ENCODE measurements at regions not wholly inside any gene's neighbourhood (a gene's known extent, or its start where the extent isn't known, plus 50 kb on each side); places are given as distances from the start of the nearest gene placed in this dataset.

- Mint-ChIP-seq H3K9me3 (no peaks in the 10 kb centered on the region), H3K36me3 (ENCODE audit: low read depth) (no peaks in the 10 kb centered on the region), H3K4me1 (no peaks in the 10 kb centered on the region), H3K27me3 (ENCODE audit: insufficient read depth) (no peaks in the 10 kb centered on the region), H3K4me3 (no peak overlapping the region), H3K27ac (no peak overlapping the region)
- Histone ChIP-seq H3K4me3 (ENCODE audit: low read length) (no peak overlapping the region), H3K36me3 (ENCODE audit: control insufficient read depth, insufficient read depth, low read length) (no peaks in the 10 kb centered on the region), H3K9ac (ENCODE audit: extremely low read depth, low read length, poor library complexity, severe bottlenecking) (no peak overlapping the region), H3K4me1 (ENCODE audit: control insufficient read depth, insufficient read depth, low read length) (no peaks in the 10 kb centered on the region), H3K9me3 (ENCODE audit: control insufficient read depth, low read length) (no peaks in the 10 kb centered on the region), H3K27me3 (ENCODE audit: control insufficient read depth, insufficient read depth, low read length, poor library complexity, severe bottlenecking) (no peaks in the 10 kb centered on the region), H3K27ac (ENCODE audit: low read depth, low read length) (no peak overlapping the region)
- 92% methylated on average over 2 to 3 of the region's 3 CpGs for WGBS, 2 experiments (ENCODE audit: insufficient coverage in 1 of 2, insufficient read length in 1 of 2)
- no peak for TF ChIP-seq CTCF (conservative IDR thresholded peaks at IDR 0.05)
- peak; percentile 39 for DNase-seq
Observed at GRCh38 chr11:41872426-41872825, 413.0 kb upstream of the LRRC4C start.

GRCh38 chr11:41872870-41873269, 413.4 kb upstream of the LRRC4C start:
- Histone ChIP-seq H3K4me3 (ENCODE audit: low read length) (no peak overlapping the region), H3K27ac (ENCODE audit: low read depth, low read length) (no peak overlapping the region), H3K27me3 (ENCODE audit: control insufficient read depth, insufficient read depth, low read length, poor library complexity, severe bottlenecking) (no peaks in the 10 kb centered on the region), H3K9ac (ENCODE audit: extremely low read depth, low read length, poor library complexity, severe bottlenecking) (no peak overlapping the region), H3K36me3 (ENCODE audit: control insufficient read depth, insufficient read depth, low read length) (no peaks in the 10 kb centered on the region), H3K4me1 (ENCODE audit: control insufficient read depth, insufficient read depth, low read length) (no peaks in the 10 kb centered on the region), H3K9me3 (ENCODE audit: control insufficient read depth, low read length) (no peaks in the 10 kb centered on the region)
- no peak for TF ChIP-seq CTCF (conservative IDR thresholded peaks at IDR 0.05)
- no peaks in the 10 kb centered on the region for H3K27me3 Mint-ChIP-seq (ENCODE audit: insufficient read depth)
- H3K36me3 Mint-ChIP-seq (ENCODE audit: low read depth), result no peaks in the 10 kb centered on the region
- no peaks in the 10 kb centered on the region for H3K9me3 Mint-ChIP-seq
- DNase-seq, result no peak
- no peaks in the 10 kb centered on the region for H3K4me1 Mint-ChIP-seq
- H3K27ac Mint-ChIP-seq, result no peak overlapping the region
- no peak overlapping the region for H3K4me3 Mint-ChIP-seq
- WGBS, 2 experiments (ENCODE audit: insufficient coverage in 1 of 2, insufficient read length in 1 of 2), result 97% methylated on average over 3 of the region's 4 CpGs; no CpG with 5 or more reads in 1 of the 2 experiments

- H3K36me3 ChIP-seq (ENCODE audit: control insufficient read depth, insufficient read depth, low read length), result no peaks in the 10 kb centered on the region
- Mint-ChIP-seq H3K27ac (no peak overlapping the region), H3K4me1 (no peaks in the 10 kb centered on the region), H3K27me3 (ENCODE audit: insufficient read depth) (no peaks in the 10 kb centered on the region), H3K9me3 (no peaks in the 10 kb centered on the region), H3K4me3 (no peak overlapping the region), H3K36me3 (ENCODE audit: low read depth) (no peaks in the 10 kb centered on the region)
- no peak for TF ChIP-seq CTCF (conservative IDR thresholded peaks at IDR 0.05)
- H3K4me3 ChIP-seq (ENCODE audit: low read length), result no peak overlapping the region
- 98 to 100% methylated on average over 1 to 2 of the region's 2 CpGs for WGBS, 2 experiments (ENCODE audit: insufficient coverage in 1 of 2, insufficient read length in 1 of 2)
- H3K27ac ChIP-seq (ENCODE audit: low read depth, low read length), result no peak overlapping the region
- H3K9ac ChIP-seq (ENCODE audit: extremely low read depth, low read length, poor library complexity, severe bottlenecking), result no peak overlapping the region
- H3K9me3 ChIP-seq (ENCODE audit: control insufficient read depth, low read length), result no peaks in the 10 kb centered on the region
- H3K4me1 ChIP-seq (ENCODE audit: control insufficient read depth, insufficient read depth, low read length), result no peaks in the 10 kb centered on the region
- no peak for DNase-seq
- H3K27me3 ChIP-seq (ENCODE audit: control insufficient read depth, insufficient read depth, low read length, poor library complexity, severe bottlenecking), result no peaks in the 10 kb centered on the region
Observed at GRCh38 chr11:41878095-41878494, 418.6 kb upstream of the LRRC4C start.
